ENCODE measurements at regions not wholly inside any gene's neighbourhood (a gene's known extent, or its start where the extent isn't known, plus 50 kb on each side); places are given as distances from the start of the nearest gene placed in this dataset.

DNA sequence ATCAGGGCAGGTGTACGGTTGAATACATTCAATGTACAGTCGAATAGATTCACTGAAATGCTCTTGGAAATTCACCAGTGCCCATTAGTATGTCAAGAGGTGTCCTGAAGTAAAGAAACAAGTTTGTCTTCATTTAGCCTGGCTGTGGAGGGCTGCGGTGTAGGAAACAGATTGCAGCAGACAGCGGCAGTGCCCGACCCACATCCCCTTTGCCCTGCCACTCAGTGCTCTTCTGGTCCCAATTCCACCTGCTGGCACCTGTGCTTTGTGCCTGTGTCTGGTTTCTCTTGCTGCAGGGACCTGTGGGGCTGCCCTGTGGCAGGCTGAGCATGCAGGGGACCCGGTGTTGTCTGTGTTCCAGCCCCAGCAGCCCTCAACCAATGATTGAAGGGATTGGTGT is 183.7 kb downstream of the RPS24 start:
- TF ChIP-seq POLR2A (IDR thresholded peaks at IDR 0.05) (no peak), CTCF (IDR thresholded peaks at IDR 0.05) (no peak)

All from testis (tissue), 2 donors.